ENCODE measurements at regions not wholly inside any gene's neighbourhood (a gene's known extent, or its start where the extent isn't known, plus 50 kb on each side); places are given as distances from the start of the nearest gene placed in this dataset.

- no peak for DNase-seq
Observed at GRCh38 chr6:159555082-159555875, 137.8 kb downstream of the SOD2 start.

DNA sequence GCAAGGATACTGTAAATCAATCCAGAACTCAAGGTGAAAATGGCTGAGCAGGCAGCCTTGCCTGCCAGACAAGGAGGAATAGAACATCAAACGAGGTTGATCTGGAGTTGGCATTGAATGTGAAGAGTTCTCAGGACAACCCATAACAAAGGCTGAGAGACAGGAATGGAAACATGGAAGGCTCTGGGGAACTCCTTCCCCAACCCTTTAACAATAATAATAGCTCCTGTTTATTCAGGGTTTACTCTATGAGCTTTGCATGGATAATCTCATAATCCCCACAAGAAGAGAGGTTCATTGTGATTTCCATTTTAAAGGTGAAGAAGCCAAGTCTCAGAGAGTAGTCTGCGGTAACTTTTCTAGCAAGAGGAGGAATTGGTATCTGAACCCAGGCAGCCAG lies 151.7 kb downstream of the SOD2 start:
- Histone ChIP-seq H3K4me2 (replicated peaks; ENCODE audit: extremely low read depth, low read length, poor library complexity, severe bottlenecking) (no peak overlapping the region), H3K4me3 (replicated peaks in 1 of 3; ENCODE audit: low read depth in 2 of 3, low read length in 3 of 3) (no peak overlapping the region), H3K9me3 (replicated peaks in 1 of 2; ENCODE audit: control insufficient read depth in 1 of 2, insufficient read depth in 1 of 2, low read length in 2 of 2) (no peaks in the 10 kb centered on the region), H2AFZ (ENCODE audit: insufficient read depth, low read depth, low read length, poor library complexity, severe bottlenecking) (no peak overlapping the region), H3K79me2 (ENCODE audit: insufficient read depth, low read length) (no peaks in the 10 kb centered on the region), H3K27ac (ENCODE audit: low read depth in 1 of 2, low read length in 2 of 2) (no peak overlapping the region), H3K36me3 (replicated peaks in 1 of 2; ENCODE audit: control insufficient read depth in 1 of 2, insufficient read depth in 2 of 2, low read length in 2 of 2) (no peaks in the 10 kb centered on the region), H3K4me1 (ENCODE audit: control insufficient read depth in 1 of 2, insufficient read depth in 2 of 2, low read length in 2 of 2) (no peaks in the 10 kb centered on the region), H3K9ac (ENCODE audit: insufficient read depth, low read length, poor library complexity, severe bottlenecking) (no peak overlapping the region), H4K20me1 (ENCODE audit: insufficient read depth, low read length) (no peaks in the 10 kb centered on the region), H3K27me3 (ENCODE audit: control insufficient read depth in 2 of 2, insufficient read depth in 2 of 2, low read length in 2 of 2) (no peaks in the 10 kb centered on the region)
- no peak for DNase-seq
- intact Hi-C loops (cut with micrococcal nuclease) = no loop called here
- peaks cover 2% of the 10 kb centered on the region for H3K4me1 Mint-ChIP-seq
- no peaks in the 10 kb centered on the region for H3K9me3 Mint-ChIP-seq
- H3K27me3 Mint-ChIP-seq (ENCODE audit: low read depth in 3 of 3) = peaks cover 2 to 6% (median 4%) of the 10 kb centered on the region in 3 donors
- H3K27ac Mint-ChIP-seq = no peak overlapping the region
- no peak for TF ChIP-seq CTCF (IDR thresholded peaks at IDR 0.05)
- H3K36me3 Mint-ChIP-seq = no peaks in the 10 kb centered on the region
- no peak overlapping the region for H3K4me3 Mint-ChIP-seq
- 80% methylated on average over 1 of the region's 2 CpGs for WGBS (ENCODE audit: insufficient coverage)

More at GRCh38 chr6:159555082-159555875, 137.8 kb downstream of the SOD2 start:
- H3K36me3 ChIP-seq (replicated peaks in 1 of 2; ENCODE audit: control insufficient read depth in 1 of 2, insufficient read depth in 2 of 2, low read length in 2 of 2) = no peaks in the 10 kb centered on the region
- intact Hi-C loops (cut with micrococcal nuclease) = no loop called here
- H3K9me3 ChIP-seq (replicated peaks in 1 of 2; ENCODE audit: control insufficient read depth in 1 of 2, insufficient read depth in 1 of 2, low read length in 2 of 2) = no peaks in the 10 kb centered on the region
- WGBS (ENCODE audit: insufficient coverage) = 85% methylated on average over 3 of the region's 5 CpGs
- no peak overlapping the region for H3K27ac ChIP-seq (ENCODE audit: low read depth in 1 of 2, low read length in 2 of 2)
- no peak overlapping the region for H3K9ac ChIP-seq (ENCODE audit: insufficient read depth, low read length, poor library complexity, severe bottlenecking)
- no peaks in the 10 kb centered on the region for H3K4me1 ChIP-seq (ENCODE audit: control insufficient read depth in 1 of 2, insufficient read depth in 2 of 2, low read length in 2 of 2)
- Mint-ChIP-seq H3K4me1 (no peaks in the 10 kb centered on the region), H3K27me3 (ENCODE audit: low read depth in 3 of 3) (peaks cover 0 to 4% (median 2%) of the 10 kb centered on the region in 3 donors), H3K36me3 (no peaks in the 10 kb centered on the region), H3K4me3 (no peak overlapping the region), H3K27ac (no peak overlapping the region), H3K9me3 (peaks cover 0 to 1% (median 0%) of the 10 kb centered on the region in 7 donors)
- H3K4me3 ChIP-seq (replicated peaks in 1 of 3; ENCODE audit: low read depth in 2 of 3, low read length in 3 of 3) = no peak overlapping the region
- H3K4me2 ChIP-seq (replicated peaks; ENCODE audit: extremely low read depth, low read length, poor library complexity, severe bottlenecking) = no peak overlapping the region
- H3K27me3 ChIP-seq (ENCODE audit: control insufficient read depth in 2 of 2, insufficient read depth in 2 of 2, low read length in 2 of 2) = no peaks in the 10 kb centered on the region
- H4K20me1 ChIP-seq (ENCODE audit: insufficient read depth, low read length) = no peaks in the 10 kb centered on the region
- H2AFZ ChIP-seq (ENCODE audit: insufficient read depth, low read depth, low read length, poor library complexity, severe bottlenecking) = no peak overlapping the region
- no peaks in the 10 kb centered on the region for H3K79me2 ChIP-seq (ENCODE audit: insufficient read depth, low read length)
- no peak for TF ChIP-seq CTCF (IDR thresholded peaks at IDR 0.05)

All from CD14-positive monocyte (primary cell).